Endothelial cell of umbilical vein (primary cell): ENCODE measurements at regions not wholly inside any gene's neighbourhood (a gene's known extent, or its start where the extent isn't known, plus 50 kb on each side); places are given as distances from the start of the nearest gene placed in this dataset.

ENCODE experiments used
- BruUV-seq: library from RNA; stranded (reverse); fragments of 400-500 nt; replicated peaks from 2 replicates; lab custom pipeline; 2021; lab: Mats Ljungman, UMichigan
- CTCF ChIA-PET: fragments of 300-600, 350-600 bp; sonication (Branson Sonifier 250); formaldehyde crosslinking; loops from one replicate; lab custom pipeline; 2021; ENCODE audit warnings: antibody characterized with exemption, inconsistent platforms; lab: Charles Lee
- POLR2A ChIA-PET: fragments of 300-600, 350-600 bp; sonication (Branson Sonifier 250); formaldehyde crosslinking; loops from one replicate; lab custom pipeline; 2021; ENCODE audit warnings: antibody characterized with exemption, inconsistent platforms; lab: Charles Lee
- DNase-seq: peaks from one replicate; pipeline ENCODE4 v3.0.0-alpha.2; 2011; ENCODE audit warnings: low read depth, low spot score
- FAIRE-seq: peaks from 2 replicates; lab custom pipeline; 2011; peaks lifted over from hg19 to GRCh38; lab: Jason Lieb, UNC
- H2AFZ ChIP-seq: 2 replicates; pipeline ENCODE4 v1.6.0; 2012; ENCODE audit warnings: low read depth, low read length, control low read depth, inconsistent platforms
- H3K27ac ChIP-seq: 2 replicates; pipeline ENCODE4 v1.5.1; 2011; ENCODE audit warnings: low read depth, mild to moderate bottlenecking, control low read depth, low read length, moderate library complexity; ENCODE audit not compliant: insufficient read depth
- H3K27me3 ChIP-seq, 2 experiments: 2 replicates each; pipeline versions ENCODE4 v1.6.0 to v1.6.1; 2011; ENCODE audit warnings: low read length in 2 of 2, mixed read lengths in 1 of 2; ENCODE audit not compliant: control insufficient read depth in 2 of 2, insufficient read depth in 2 of 2
- H3K36me3 ChIP-seq, 2 experiments: 2 replicates in 1 of 2; 3 replicates in 1 of 2; pipeline ENCODE4 v1.5.1; 2011; ENCODE audit warnings: low read length in 2 of 2, mild to moderate bottlenecking in 1 of 2, moderate library complexity in 1 of 2; ENCODE audit not compliant: control insufficient read depth in 2 of 2, insufficient read depth in 2 of 2; ENCODE audit errors: extremely low read depth in 1 of 2
- H3K4me1 ChIP-seq: 3 replicates; pipeline ENCODE4 v1.5.1; 2011; ENCODE audit warnings: mild to moderate bottlenecking, low read length; ENCODE audit not compliant: control insufficient read depth, insufficient read depth; ENCODE audit errors: extremely low read depth
- H3K4me2 ChIP-seq: 2 replicates; pipeline ENCODE4 v1.6.1; 2011; ENCODE audit warnings: low read length, control low read depth, mixed read lengths; ENCODE audit not compliant: insufficient read depth
- H3K4me3 ChIP-seq, 3 experiments: fragments of 200-600 bp in 1 of 3; sonication (generic), shearing (Covaris generic) in 1 of 3; replicated peaks in 1 of 3; 2 replicates each; pipeline ENCODE4 v1.5.1; 2011 to 2016; ENCODE audit warnings: control low read depth in 3 of 3, low read length in 3 of 3, mild to moderate bottlenecking in 2 of 3, inconsistent platforms in 1 of 3, low read depth in 1 of 3, moderate library complexity in 1 of 3; ENCODE audit not compliant: insufficient read depth in 1 of 3
- H3K79me2 ChIP-seq: 2 replicates; pipeline ENCODE4 v1.6.0; 2012; ENCODE audit warnings: low read length, inconsistent platforms; ENCODE audit not compliant: control insufficient read depth, insufficient read depth
- H3K9ac ChIP-seq: replicated peaks from 2 replicates; pipeline ENCODE3; 2011; ENCODE audit warnings: low read length, control low read depth; ENCODE audit not compliant: insufficient read depth; ENCODE audit errors: extremely low read depth
- H3K9me1 ChIP-seq: replicated peaks from 3 replicates; pipeline ENCODE4 v1.6.0; 2011; ENCODE audit warnings: mild to moderate bottlenecking, low read length; ENCODE audit not compliant: control insufficient read depth, insufficient read depth; ENCODE audit errors: extremely low read depth
- H3K9me3 ChIP-seq: replicated peaks from 2 replicates; pipeline ENCODE4 v1.5.1; 2012; ENCODE audit warnings: low read length, inconsistent platforms; ENCODE audit not compliant: control insufficient read depth, insufficient read depth
- H4K20me1 ChIP-seq: replicated peaks from 2 replicates; pipeline ENCODE3; 2011; ENCODE audit warnings: mild to moderate bottlenecking, low read length; ENCODE audit not compliant: control insufficient read depth, insufficient read depth; ENCODE audit errors: extremely low read depth
- EZH2 ChIP-seq: IDR thresholded peaks from 2 replicates; pipeline ENCODE4 v1.6.1; 2012; ENCODE audit warnings: borderline replicate concordance, low read depth, mild to moderate bottlenecking, moderate library complexity, low read length, inconsistent platforms; ENCODE audit not compliant: severe bottlenecking
- FOS ChIP-seq: IDR thresholded peaks from 2 replicates; pipeline ENCODE4 v1.6.1; 2011; ENCODE audit warnings: mild to moderate bottlenecking, low read length, moderate library complexity, borderline replicate concordance; ENCODE audit not compliant: insufficient read depth
- GATA2 ChIP-seq: IDR thresholded peaks from 2 replicates; pipeline ENCODE4 v1.7.0; 2011; ENCODE audit warnings: low read depth, mild to moderate bottlenecking, moderate library complexity, mixed read lengths, low read length; ENCODE audit not compliant: insufficient read length, insufficient read depth
- JUN ChIP-seq: IDR thresholded peaks from 2 replicates; pipeline ENCODE4 v1.6.1; 2011; ENCODE audit warnings: borderline replicate concordance, low read depth; ENCODE audit not compliant: insufficient read length, insufficient read depth
- MYC ChIP-seq: IDR thresholded peaks from one replicate; pipeline ENCODE4 v1.6.1; 2011; ENCODE audit warnings: mild to moderate bottlenecking, low read depth, low read length
- POLR2A ChIP-seq: IDR thresholded peaks from 2 replicates; pipeline ENCODE4 v1.6.1; 2012; ENCODE audit warnings: low read depth, mild to moderate bottlenecking, control low read depth, low read length
- POLR2AphosphoS5 ChIP-seq: IDR thresholded peaks from 2 replicates; pipeline ENCODE4 v1.6.1; 2012; ENCODE audit warnings: low read depth, mild to moderate bottlenecking, control low read depth, low read length, moderate library complexity; ENCODE audit not compliant: insufficient read depth
- dilution Hi-C: fragments of 300-500 bp; cut with MboI; formaldehyde crosslinking; loops from one replicate; pipeline ENCODE4 v1.15.0; 2019; ENCODE audit warnings: low sequenced_read_pairs; ENCODE audit not compliant: extremely low pct_ligation_motif_present
- intact Hi-C: fragments of 100-400 bp; cut with micrococcal nuclease; formaldehyde crosslinking; loops from one replicate; pipeline ENCODE4 v1.10.0; 2022
- TF ChIP-seq, protein P1 (sequence below): IDR thresholded peaks from 2 replicates; pipeline ENCODE4 v1.6.1; 2011; ENCODE audit not compliant: insufficient read depth, insufficient read length
- TF ChIP-seq, protein P2 (sequence below), 2 donors: IDR thresholded peaks; 1 replicate in 1 of 2; 2 replicates in 1 of 2; pipeline ENCODE4 v1.5.1; 2011; ENCODE audit warnings: low read length in 2 of 2, mild to moderate bottlenecking in 2 of 2, moderate library complexity in 2 of 2, control low read depth in 1 of 2, inconsistent platforms in 1 of 2, low read depth in 1 of 2; ENCODE audit not compliant: insufficient read depth in 1 of 2; ENCODE audit errors: extremely low read depth in 1 of 2

DNA sequence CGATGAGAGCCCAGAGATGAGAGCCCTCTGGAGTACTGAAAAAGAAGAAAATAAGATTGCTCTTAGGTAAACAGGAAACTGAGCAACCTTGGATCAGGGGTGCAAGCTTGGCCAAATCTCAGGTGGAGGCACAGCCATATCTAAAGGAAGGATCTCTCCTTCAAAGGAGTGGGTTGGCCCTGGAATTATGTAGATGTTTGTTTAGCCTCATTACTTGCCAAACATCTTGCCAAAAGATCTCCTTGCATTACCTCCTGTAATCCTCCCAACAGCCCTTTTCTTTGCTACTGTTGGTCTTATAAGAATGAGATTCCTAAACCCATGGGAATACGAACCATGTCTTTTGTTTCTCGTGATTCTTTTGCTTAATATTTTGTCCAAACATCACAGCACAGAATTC is 332.6 kb upstream of the NCKAP5 start:
- H3K4me1 ChIP-seq, result no peaks in the 10 kb centered on the region
- no peak for FAIRE-seq
- H3K36me3 ChIP-seq, result no peaks in the 10 kb centered on the region
- H3K4me2 ChIP-seq, result no peak overlapping the region
- H4K20me1 ChIP-seq, result no peaks in the 10 kb centered on the region
- no TSS peak for BruUV-seq
- no peaks in the 10 kb centered on the region for H3K79me2 ChIP-seq
- ChIA-PET CTCF (no interaction called here), POLR2A (no interaction called here)
- TF ChIP-seq POLR2A, result no peak
- TF ChIP-seq POLR2AphosphoS5, result no peak
- no peak for TF ChIP-seq FOS
- TF ChIP-seq MYC, result no peak
- TF ChIP-seq, protein P1, sequence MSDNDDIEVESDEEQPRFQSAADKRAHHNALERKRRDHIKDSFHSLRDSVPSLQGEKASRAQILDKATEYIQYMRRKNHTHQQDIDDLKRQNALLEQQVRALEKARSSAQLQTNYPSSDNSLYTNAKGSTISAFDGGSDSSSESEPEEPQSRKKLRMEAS, result no peak
- TF ChIP-seq EZH2, result no peak
- TF ChIP-seq JUN, result no peak
- TF ChIP-seq, protein P2, sequence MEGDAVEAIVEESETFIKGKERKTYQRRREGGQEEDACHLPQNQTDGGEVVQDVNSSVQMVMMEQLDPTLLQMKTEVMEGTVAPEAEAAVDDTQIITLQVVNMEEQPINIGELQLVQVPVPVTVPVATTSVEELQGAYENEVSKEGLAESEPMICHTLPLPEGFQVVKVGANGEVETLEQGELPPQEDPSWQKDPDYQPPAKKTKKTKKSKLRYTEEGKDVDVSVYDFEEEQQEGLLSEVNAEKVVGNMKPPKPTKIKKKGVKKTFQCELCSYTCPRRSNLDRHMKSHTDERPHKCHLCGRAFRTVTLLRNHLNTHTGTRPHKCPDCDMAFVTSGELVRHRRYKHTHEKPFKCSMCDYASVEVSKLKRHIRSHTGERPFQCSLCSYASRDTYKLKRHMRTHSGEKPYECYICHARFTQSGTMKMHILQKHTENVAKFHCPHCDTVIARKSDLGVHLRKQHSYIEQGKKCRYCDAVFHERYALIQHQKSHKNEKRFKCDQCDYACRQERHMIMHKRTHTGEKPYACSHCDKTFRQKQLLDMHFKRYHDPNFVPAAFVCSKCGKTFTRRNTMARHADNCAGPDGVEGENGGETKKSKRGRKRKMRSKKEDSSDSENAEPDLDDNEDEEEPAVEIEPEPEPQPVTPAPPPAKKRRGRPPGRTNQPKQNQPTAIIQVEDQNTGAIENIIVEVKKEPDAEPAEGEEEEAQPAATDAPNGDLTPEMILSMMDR (IDR thresholded peaks at IDR 0.05; ENCODE audit: extremely low read depth in 1 of 2, insufficient read depth in 1 of 2, low read depth in 1 of 2, low read length in 2 of 2), result no peak
- TF ChIP-seq GATA2, result no peak
- dilution Hi-C loops, result no loop called here
- peaks cover 5 to 24% of the 10 kb centered on the region in 2 experiments for H3K27me3 ChIP-seq
- intact Hi-C loops, result loop anchor here (5.0 kb wide), 1 partner anchor 511 kb away; no protein-coding TSS in a partner anchor
- H3K9me3 ChIP-seq, result no peaks in the 10 kb centered on the region
- no peak for DNase-seq
- H3K9me1 ChIP-seq, result no peaks in the 10 kb centered on the region
- no peak overlapping the region for H3K27ac ChIP-seq
- no peak overlapping the region for H3K9ac ChIP-seq
- H3K4me3 ChIP-seq, result no peak overlapping the region
- H2AFZ ChIP-seq, result no peak overlapping the region
